ENCODE measurements at regions not wholly inside any gene's neighbourhood (a gene's known extent, or its start where the extent isn't known, plus 50 kb on each side); places are given as distances from the start of the nearest gene placed in this dataset.

GRCh38 chr13:106794117-106794516, 226.2 kb upstream of the ARGLU1 start:
- TF ChIP-seq CTCF (IDR thresholded peaks at IDR 0.05) (no peak), POLR2AphosphoS5 (IDR thresholded peaks at IDR 0.05) (no peak), EP300 (IDR thresholded peaks at IDR 0.05) (no peak)
